B cell (primary cell): ENCODE measurements at regions not wholly inside any gene's neighbourhood (a gene's known extent, or its start where the extent isn't known, plus 50 kb on each side); places are given as distances from the start of the nearest gene placed in this dataset.

Experiments
- ATAC-seq: fragments of 200-7000 bp; cut with Tn5 transposase; one replicate; pipeline ENCODE4 v1.10.0; 2021; ENCODE audit warnings: low read depth, mild to moderate bottlenecking, moderate number of reproducible peaks, moderate library complexity
- CTCF ChIA-PET: fragments of 350-600 bp; sonication (Branson Sonifier 250); formaldehyde crosslinking; loops from one replicate; lab custom pipeline; 2021; ENCODE audit warnings: antibody characterized with exemption, inconsistent platforms; lab: Charles Lee
- POLR2A ChIA-PET: fragments of 350-600 bp; sonication (Branson Sonifier 250); formaldehyde crosslinking; loops from one replicate; lab custom pipeline; 2021; ENCODE audit warnings: antibody characterized with exemption; lab: Charles Lee
- DNase-seq: peaks from one replicate; pipeline ENCODE4 v3.0.0; 2013
- H2AFZ ChIP-seq: 2 replicates; pipeline ENCODE4 v1.6.1; 2012; ENCODE audit warnings: mild to moderate bottlenecking, low read depth, low read length; ENCODE audit not compliant: insufficient read depth, poor library complexity, severe bottlenecking
- H3K27ac ChIP-seq, 2 donors: 1 replicate in 1 of 2; 2 replicates in 1 of 2; pipeline ENCODE4 v1.5.1; 2012 to 2013; ENCODE audit warnings: low read length in 2 of 2, mild to moderate bottlenecking in 2 of 2, moderate library complexity in 1 of 2
- H3K27me3 ChIP-seq, 4 experiments: fragments of 200-600 bp in 1 of 4; sonication (generic) in 1 of 4; replicated peaks in 1 of 4; 1 replicate in 2 of 4; 2 replicates in 2 of 4; pipeline versions ENCODE4 v1.6.1 to v1.7.0; 2013 to 2016; ENCODE audit warnings: low read length in 3 of 4, mild to moderate bottlenecking in 2 of 4, mixed read lengths in 1 of 4, moderate library complexity in 1 of 4; ENCODE audit not compliant: insufficient read depth in 4 of 4, control insufficient read depth in 3 of 4; ENCODE audit errors: control extremely low read depth in 1 of 4
- H3K36me3 ChIP-seq, 2 experiments: replicated peaks in 1 of 2; 1 replicate in 1 of 2; 2 replicates in 1 of 2; pipeline versions ENCODE4 v1.6.1 to v1.7.1; 2013; ENCODE audit warnings: low read length in 1 of 2; ENCODE audit not compliant: insufficient read depth in 2 of 2, control insufficient read depth in 1 of 2; ENCODE audit errors: control extremely low read depth in 1 of 2, extremely low read depth in 1 of 2
- H3K4me1 ChIP-seq, 2 donors: fragments of 200-600 bp in 1 of 2; sonication (generic) in 1 of 2; 1 replicate in 1 of 2; 2 replicates in 1 of 2; pipeline versions ENCODE4 v1.5.1 to v1.6.1; 2013 to 2017; ENCODE audit warnings: low read length in 2 of 2; ENCODE audit not compliant: control insufficient read depth in 2 of 2, insufficient read depth in 2 of 2
- H3K4me2 ChIP-seq: replicated peaks from 2 replicates; pipeline ENCODE3; 2012; ENCODE audit warnings: mild to moderate bottlenecking, low read depth, low read length; ENCODE audit not compliant: poor library complexity, severe bottlenecking
- H3K4me3 ChIP-seq, 5 experiments: fragments of 200-600 bp in 1 of 5; sonication (generic) in 1 of 5; 1 replicate in 3 of 5; 2 replicates in 2 of 5; pipeline versions ENCODE4 v1.5.1 to v1.7.0; 2011 to 2016; ENCODE audit warnings: low read length in 4 of 5, mild to moderate bottlenecking in 4 of 5, low read depth in 2 of 5, control low read depth in 1 of 5, moderate library complexity in 1 of 5; ENCODE audit not compliant: insufficient read depth in 1 of 5; ENCODE audit errors: control extremely low read depth in 1 of 5, extremely low read depth in 1 of 5
- H3K79me2 ChIP-seq: fragments of 200-600 bp; sonication (generic); one replicate; pipeline ENCODE4 v1.6.0; 2016; ENCODE audit warnings: low read length; ENCODE audit not compliant: control insufficient read depth, insufficient read depth
- H3K9ac ChIP-seq: fragments of 200-600 bp; sonication (generic); 2 replicates; pipeline ENCODE4 v1.6.1; 2017; ENCODE audit warnings: mild to moderate bottlenecking, low read length, moderate library complexity
- H3K9me3 ChIP-seq, 3 donors: one replicate each; pipeline versions ENCODE4 v1.6.1 to v1.7.1; 2013; ENCODE audit warnings: low read length in 2 of 3; ENCODE audit not compliant: control insufficient read depth in 2 of 3, insufficient read depth in 1 of 3; ENCODE audit errors: control extremely low read depth in 1 of 3
- H4K20me1 ChIP-seq: 2 replicates; pipeline ENCODE4 v1.6.0; 2012; ENCODE audit warnings: mild to moderate bottlenecking, low read length; ENCODE audit not compliant: insufficient read depth, control insufficient read depth, poor library complexity, severe bottlenecking
- H3K27ac Mint-ChIP-seq: one replicate; pipeline ENCODE4 v1.8.0; 2021; ENCODE audit warnings: mixed read lengths
- H3K27me3 Mint-ChIP-seq: one replicate; pipeline ENCODE4 v1.8.0; 2021; ENCODE audit warnings: mixed read lengths
- H3K4me1 Mint-ChIP-seq: one replicate; pipeline ENCODE4 v1.8.0; 2021; ENCODE audit warnings: mixed read lengths
- H3K4me3 Mint-ChIP-seq: one replicate; pipeline ENCODE4 v1.8.0; 2021; ENCODE audit warnings: mixed read lengths
- H3K9me3 Mint-ChIP-seq: one replicate; pipeline ENCODE4 v1.8.0; 2022; ENCODE audit warnings: mixed read lengths; ENCODE audit not compliant: insufficient read depth
- EZH2 ChIP-seq: IDR thresholded peaks from 2 replicates; pipeline ENCODE4 v1.6.1; 2012; ENCODE audit warnings: borderline replicate concordance, low read depth, mild to moderate bottlenecking, moderate library complexity, low read length; ENCODE audit not compliant: insufficient read depth, poor library complexity, severe bottlenecking
- intact Hi-C: fragments of 100-400 bp; cut with micrococcal nuclease; formaldehyde crosslinking; loops from one replicate; pipeline ENCODE4 v1.10.0; 2022
- TF ChIP-seq, protein P1 (sequence below): fragments of 200-600 bp; IDR thresholded peaks from one replicate; pipeline ENCODE4 v1.8.0; 2022; ENCODE audit warnings: antibody characterized with exemption, mild to moderate bottlenecking

DNA sequence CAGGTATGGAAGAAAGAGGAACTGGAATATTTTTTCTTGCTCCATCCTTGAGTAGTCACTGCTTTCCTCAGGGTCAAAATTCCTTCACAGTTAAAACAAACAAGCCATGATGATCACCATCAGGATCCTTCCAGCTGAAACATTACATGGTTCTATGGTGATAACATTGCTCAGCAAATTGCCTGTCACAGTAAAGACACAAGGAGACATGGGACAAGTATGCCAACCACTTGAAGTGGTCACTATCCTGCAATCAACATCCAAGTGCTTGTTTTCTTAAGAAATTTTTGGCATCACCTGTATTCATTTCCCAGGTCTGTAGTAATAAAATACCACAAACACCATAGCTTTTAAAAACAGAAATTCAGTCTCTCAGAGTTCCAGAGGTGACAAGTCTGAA lies 662.2 kb downstream of the CDH8 start:
- Histone ChIP-seq H3K36me3 (no peaks in the 10 kb centered on the region), H3K4me3 (no peak overlapping the region), H3K4me2 (no peak overlapping the region), H3K9ac (no peak overlapping the region), H3K79me2 (no peaks in the 10 kb centered on the region), H3K9me3 (peaks cover 0 to 3% (median 0%) of the 10 kb centered on the region in 3 donors), H3K27me3 (no peaks in the 10 kb centered on the region), H2AFZ (no peak overlapping the region), H3K27ac (no peak overlapping the region), H4K20me1 (no peaks in the 10 kb centered on the region), H3K4me1 (no peaks in the 10 kb centered on the region)
- ATAC-seq (no peak), DNase-seq (no peak)
- no peaks in the 10 kb centered on the region for H3K4me1 Mint-ChIP-seq
- no peak overlapping the region for H3K4me3 Mint-ChIP-seq
- no peaks in the 10 kb centered on the region for H3K9me3 Mint-ChIP-seq
- intact Hi-C loops, result no loop called here
- ChIA-PET CTCF (no interaction called here), POLR2A (no interaction called here)
- no peak overlapping the region for H3K27ac Mint-ChIP-seq
- H3K27me3 Mint-ChIP-seq, result no peaks in the 10 kb centered on the region
- TF ChIP-seq, protein P1, sequence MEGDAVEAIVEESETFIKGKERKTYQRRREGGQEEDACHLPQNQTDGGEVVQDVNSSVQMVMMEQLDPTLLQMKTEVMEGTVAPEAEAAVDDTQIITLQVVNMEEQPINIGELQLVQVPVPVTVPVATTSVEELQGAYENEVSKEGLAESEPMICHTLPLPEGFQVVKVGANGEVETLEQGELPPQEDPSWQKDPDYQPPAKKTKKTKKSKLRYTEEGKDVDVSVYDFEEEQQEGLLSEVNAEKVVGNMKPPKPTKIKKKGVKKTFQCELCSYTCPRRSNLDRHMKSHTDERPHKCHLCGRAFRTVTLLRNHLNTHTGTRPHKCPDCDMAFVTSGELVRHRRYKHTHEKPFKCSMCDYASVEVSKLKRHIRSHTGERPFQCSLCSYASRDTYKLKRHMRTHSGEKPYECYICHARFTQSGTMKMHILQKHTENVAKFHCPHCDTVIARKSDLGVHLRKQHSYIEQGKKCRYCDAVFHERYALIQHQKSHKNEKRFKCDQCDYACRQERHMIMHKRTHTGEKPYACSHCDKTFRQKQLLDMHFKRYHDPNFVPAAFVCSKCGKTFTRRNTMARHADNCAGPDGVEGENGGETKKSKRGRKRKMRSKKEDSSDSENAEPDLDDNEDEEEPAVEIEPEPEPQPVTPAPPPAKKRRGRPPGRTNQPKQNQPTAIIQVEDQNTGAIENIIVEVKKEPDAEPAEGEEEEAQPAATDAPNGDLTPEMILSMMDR, result no peak
- no peak for TF ChIP-seq EZH2

DNA sequence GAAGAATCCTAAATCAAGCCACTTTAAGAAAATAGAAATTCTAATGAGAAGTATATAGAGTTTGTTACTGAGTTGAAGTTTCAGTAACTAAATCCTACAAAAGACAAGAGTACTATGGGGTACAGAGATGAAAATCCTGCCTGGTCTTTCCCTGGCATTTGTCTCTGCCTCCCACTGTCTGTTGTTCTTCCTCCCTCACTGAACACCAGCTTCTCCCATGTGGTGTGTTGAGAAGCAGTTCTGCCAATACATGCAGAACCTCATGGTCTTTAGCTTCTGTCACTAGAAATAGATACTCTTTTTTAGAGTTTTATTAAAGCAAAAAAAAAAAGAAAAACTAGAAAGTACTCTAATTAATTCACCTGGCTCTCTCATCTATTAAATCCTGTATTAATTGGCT lies 664.4 kb downstream of the CDH8 start:
- Histone ChIP-seq H3K27me3 (no peaks in the 10 kb centered on the region), H3K79me2 (no peaks in the 10 kb centered on the region), H3K4me1 (no peaks in the 10 kb centered on the region), H3K4me2 (no peak overlapping the region), H3K9ac (no peak overlapping the region), H3K9me3 (peaks cover 0 to 6% (median 0%) of the 10 kb centered on the region in 3 donors), H2AFZ (no peak overlapping the region), H4K20me1 (no peaks in the 10 kb centered on the region), H3K4me3 (no peak overlapping the region), H3K36me3 (no peaks in the 10 kb centered on the region), H3K27ac (no peak overlapping the region)
- ATAC-seq, result no peak
- intact Hi-C loops, result no loop called here
- Mint-ChIP-seq H3K4me1 (no peaks in the 10 kb centered on the region), H3K4me3 (no peak overlapping the region), H3K9me3 (peaks cover 5% of the 10 kb centered on the region), H3K27ac (no peak overlapping the region), H3K27me3 (no peaks in the 10 kb centered on the region)
- ChIA-PET POLR2A (interaction anchor here (0.6 kb wide), 1 partner anchor 1437 kb away, joined by 4 read pairs; no protein-coding TSS in a partner anchor), CTCF (no interaction called here)
- no peak for DNase-seq
- no peak for TF ChIP-seq EZH2
- TF ChIP-seq, protein P1, result no peak
